ENCODE measurements at regions not wholly inside any gene's neighbourhood (a gene's known extent, or its start where the extent isn't known, plus 50 kb on each side); places are given as distances from the start of the nearest gene placed in this dataset.
"Not testable (repeated sequence)": the region's sequence is repeated elsewhere in the genome, so short reads cannot be mapped to it uniquely, and the experiment has no call there.

GRCh38 chr4:134621715-134622114 lies 420.1 kb upstream of the PABPC4L start:
- not testable (repeated sequence) for TF ChIP-seq ZBTB33 (IDR thresholded peaks at IDR 0.05; ENCODE audit: extremely low read depth, insufficient replicate concordance, low read length); EZH2phosphoT487 (IDR thresholded peaks at IDR 0.05; ENCODE audit: borderline replicate concordance); POLR2AphosphoS5 (IDR thresholded peaks at IDR 0.05; ENCODE audit: low read depth, low read length); EGR1 (IDR thresholded peaks at IDR 0.05; ENCODE audit: low read depth); POLR2A (IDR thresholded peaks at IDR 0.05; ENCODE audit: borderline replicate concordance, extremely low read depth, insufficient read depth, insufficient read length); MAX (IDR thresholded peaks at IDR 0.05); CTCF (IDR thresholded peaks at IDR 0.05 in 2 of 3, conservative IDR thresholded peaks at IDR 0.05 in 1 of 3; ENCODE audit: borderline replicate concordance in 1 of 3, insufficient read depth in 1 of 3, low read depth in 2 of 3, low read length in 2 of 3); EZH2 (IDR thresholded peaks at IDR 0.05); CEBPB (IDR thresholded peaks at IDR 0.05; ENCODE audit: low read depth); ELF1 (IDR thresholded peaks at IDR 0.05; ENCODE audit: borderline replicate concordance, low read depth); ZNF274 (IDR thresholded peaks at IDR 0.05; ENCODE audit: low read depth, low read length); SRF (IDR thresholded peaks at IDR 0.05; ENCODE audit: low read depth); ATF3 (IDR thresholded peaks at IDR 0.05)

All from HCT116 (cell line).